NOMO-1 treated with DMSO at 0.1 percent for 48 hours (cell line): ENCODE measurements at regions not wholly inside any gene's neighbourhood (a gene's known extent, or its start where the extent isn't known, plus 50 kb on each side); places are given as distances from the start of the nearest gene placed in this dataset.
A peak's percentile ranks its signal among the peaks of the same experiment; 100 is the strongest.

Source experiments
- DNase-seq: peaks from one replicate; lab custom pipeline; 2025; ENCODE audit not compliant: unreplicated experiment; lab: John Stamatoyannopoulos, UW

- no peak for DNase-seq
Observed at GRCh38 chr10:28188526-28188925, 114.3 kb downstream of the MPP7 start.

GRCh38 chr10:28186887-28187578, 115.8 kb downstream of the MPP7 start:
- DNase-seq = no peak

DNA sequence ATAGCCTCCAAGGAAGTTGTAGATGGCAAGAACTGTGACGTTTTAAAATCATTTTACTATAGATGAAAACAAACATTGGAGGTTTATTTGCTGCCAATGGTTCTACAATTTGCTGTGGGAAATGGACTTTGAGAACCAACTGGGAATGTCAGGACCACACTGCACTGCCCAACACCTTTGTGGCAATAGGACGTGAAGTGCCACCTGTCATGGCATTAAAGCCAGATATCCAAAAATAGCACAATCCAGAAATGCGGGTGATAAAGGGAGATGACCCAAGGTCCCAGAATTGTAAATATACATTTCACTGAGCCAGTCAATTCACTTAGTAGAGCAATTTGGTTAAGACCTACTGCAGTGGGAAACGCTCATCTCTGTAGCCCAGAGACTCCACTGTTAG, 116.4 kb downstream of the MPP7 start:
- no peak for DNase-seq

GRCh38 chr10:28184810-28185209, 118.1 kb downstream of the MPP7 start:
- no peak for DNase-seq

GRCh38 chr10:28181478-28182096, 121.3 kb downstream of the MPP7 start:
- no peak for DNase-seq

GRCh38 chr10:28180654-28181053, 122.2 kb downstream of the MPP7 start:
- DNase-seq = no peak

DNA sequence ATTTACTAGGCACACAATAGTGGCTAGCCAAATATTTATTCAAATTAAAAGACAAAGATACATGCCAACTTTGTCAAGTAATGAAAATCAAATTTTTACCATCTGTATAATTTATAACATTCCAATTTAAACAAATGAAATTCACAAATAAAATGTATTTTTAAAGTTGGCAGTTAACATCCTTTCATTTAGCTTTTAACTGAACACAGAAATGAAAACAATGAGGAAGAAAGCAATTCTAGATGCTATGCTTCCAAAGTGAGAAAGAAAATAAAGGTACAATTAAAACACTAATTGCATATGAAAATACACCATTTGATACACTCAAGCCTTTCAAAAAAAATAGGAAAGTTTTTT, 123.1 kb downstream of the MPP7 start:
- DNase-seq = no peak

DNA sequence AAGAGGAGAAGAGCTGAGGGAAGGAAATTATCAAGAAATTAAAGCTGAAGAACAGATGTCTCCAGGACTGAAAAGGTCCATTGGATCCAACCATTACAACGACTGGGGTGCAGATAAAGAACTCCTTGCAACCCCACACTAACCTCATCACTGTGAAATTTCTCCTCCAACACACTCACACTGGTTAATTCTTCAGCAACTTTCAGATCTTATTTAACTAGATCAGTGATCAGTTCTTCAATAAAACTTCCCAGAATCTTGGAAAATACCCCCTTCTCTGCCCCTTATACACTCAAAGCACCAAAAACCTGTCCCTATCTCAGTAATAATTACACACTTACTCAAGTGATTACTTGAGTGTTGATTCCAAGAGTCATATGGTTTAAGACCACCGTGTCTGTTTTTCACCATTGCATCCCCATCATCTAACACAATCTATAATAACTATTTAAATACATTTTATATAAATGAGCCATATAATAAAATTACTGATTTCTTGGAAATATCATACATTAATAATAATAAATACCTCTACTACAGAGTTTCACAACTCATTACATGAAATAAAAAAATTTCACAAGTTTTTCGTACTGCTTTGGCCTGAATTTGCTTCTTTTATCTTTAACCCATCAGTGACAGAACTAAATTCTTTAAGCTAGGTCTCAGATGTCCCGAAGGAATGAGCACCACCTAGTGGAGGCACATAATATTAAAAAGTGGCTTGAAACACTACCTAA, 123.7 kb downstream of the MPP7 start:
- DNase-seq = peak; percentile 36

DNA sequence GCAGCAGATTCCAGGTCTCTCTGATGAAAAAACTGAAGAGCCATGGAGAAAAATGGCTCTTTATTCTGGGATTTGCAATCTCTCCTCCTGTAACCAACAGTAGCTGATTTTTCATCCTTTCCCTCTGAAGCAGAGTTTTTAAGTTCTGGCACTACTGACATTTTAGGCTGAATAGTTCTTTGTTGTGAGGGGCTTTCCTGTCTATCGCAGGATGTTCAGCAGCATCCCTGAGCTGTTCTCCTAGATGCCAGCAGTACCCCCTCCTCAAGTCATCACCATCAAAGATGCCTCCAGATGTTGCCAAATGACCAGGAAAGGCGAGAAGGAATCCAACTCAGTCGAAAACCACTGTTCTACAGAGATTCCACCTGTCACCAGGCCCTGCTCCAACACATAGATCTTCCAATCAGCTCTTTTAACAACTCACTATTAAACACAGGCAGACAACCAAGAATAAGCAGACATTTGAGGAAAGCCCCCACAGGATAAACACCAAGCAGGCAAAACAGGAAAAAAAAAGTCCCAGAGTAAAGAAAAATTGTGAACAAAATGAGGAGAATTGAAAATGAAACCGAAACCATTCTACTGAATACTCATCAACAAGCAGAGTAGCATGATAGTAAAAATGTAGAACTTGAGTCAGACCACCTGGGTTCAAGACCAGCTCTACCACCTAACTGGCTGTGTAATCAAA, 124.8 kb downstream of the MPP7 start:
- peak; percentile 16 for DNase-seq

DNA sequence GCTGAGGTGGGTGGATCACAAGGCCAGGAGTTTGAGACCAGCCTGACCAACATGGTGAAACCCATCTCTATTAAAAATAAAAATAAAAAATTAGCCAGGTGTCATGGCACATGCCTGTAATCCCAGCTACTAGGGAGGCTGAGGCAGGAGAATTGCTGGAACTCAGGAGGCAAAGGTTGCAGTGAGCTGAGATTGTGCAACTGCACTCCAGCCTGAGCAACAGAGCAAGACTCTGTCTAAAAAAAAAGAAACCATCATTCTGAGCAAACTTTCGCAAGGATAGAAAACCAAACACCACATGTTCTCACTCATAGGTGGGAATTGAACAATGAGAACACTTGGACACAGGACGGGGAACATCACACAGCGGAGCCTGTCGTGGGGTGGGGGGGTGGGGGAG, 126.4 kb downstream of the MPP7 start:
- peak; percentile 15 for DNase-seq

GRCh38 chr10:28172223-28172610, 130.6 kb downstream of the MPP7 start:
- no peak for DNase-seq

DNA sequence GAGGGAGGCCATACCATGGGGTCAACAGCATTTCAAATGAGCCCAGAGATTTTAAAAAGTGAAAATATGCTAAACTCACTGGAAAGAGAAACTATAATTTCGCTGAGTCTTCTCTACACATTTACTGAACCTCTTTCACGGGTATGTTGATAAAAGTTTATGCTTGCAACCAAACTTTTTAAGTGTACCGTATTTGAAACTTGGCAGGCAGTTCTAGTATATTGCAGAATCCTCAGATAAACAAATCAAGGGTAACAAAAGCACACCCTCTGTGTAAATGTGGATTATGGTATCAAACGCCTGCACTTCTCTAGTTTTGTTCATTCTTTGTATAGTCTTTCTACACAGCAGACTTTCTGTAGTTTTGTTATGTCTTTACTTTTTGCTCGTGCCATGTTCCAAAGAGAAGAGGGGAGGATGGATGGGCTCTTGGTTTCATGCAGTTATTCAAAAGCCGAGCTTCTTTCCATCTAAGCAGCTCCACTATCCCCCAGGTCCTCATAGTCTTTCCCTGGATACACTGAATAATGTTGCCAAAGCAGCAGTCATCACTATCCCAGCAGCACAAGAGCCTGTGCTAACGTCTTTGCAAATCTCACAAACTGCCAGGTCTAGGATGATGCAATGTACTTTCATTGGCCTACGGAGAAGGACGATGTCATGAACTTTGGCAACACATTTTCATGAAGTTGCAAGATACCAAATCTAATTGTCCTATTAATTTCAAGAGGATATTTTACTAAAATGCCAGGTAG, 131.2 kb downstream of the MPP7 start:
- peak; percentile 11 for DNase-seq

GRCh38 chr10:28169525-28169924, 133.3 kb downstream of the MPP7 start:
- no peak for DNase-seq

GRCh38 chr10:28160866-28161405, 141.9 kb downstream of the MPP7 start:
- DNase-seq = no peak

DNA sequence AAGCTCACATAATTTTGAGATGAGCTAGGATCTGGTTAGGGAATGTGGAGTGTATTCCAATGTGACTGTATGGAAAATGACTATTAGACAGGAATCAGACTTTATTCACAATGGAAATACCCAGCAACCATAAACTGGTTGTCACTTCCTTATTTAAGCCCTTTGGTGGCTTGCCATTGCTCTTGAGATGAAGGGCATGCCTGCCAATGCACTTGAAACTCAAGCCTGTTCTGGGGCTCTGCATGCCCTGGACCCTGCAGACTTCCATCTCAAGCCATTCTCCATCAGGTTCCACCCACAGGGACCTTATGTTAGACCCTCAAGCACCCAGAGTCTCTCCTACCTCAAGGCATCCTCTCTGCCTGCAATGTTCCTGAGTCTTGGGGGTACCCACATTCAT, 145.5 kb downstream of the MPP7 start:
- no peak for DNase-seq

- DNase-seq = no peak
Observed at GRCh38 chr10:28155726-28156125, 147.1 kb downstream of the MPP7 start.

DNA sequence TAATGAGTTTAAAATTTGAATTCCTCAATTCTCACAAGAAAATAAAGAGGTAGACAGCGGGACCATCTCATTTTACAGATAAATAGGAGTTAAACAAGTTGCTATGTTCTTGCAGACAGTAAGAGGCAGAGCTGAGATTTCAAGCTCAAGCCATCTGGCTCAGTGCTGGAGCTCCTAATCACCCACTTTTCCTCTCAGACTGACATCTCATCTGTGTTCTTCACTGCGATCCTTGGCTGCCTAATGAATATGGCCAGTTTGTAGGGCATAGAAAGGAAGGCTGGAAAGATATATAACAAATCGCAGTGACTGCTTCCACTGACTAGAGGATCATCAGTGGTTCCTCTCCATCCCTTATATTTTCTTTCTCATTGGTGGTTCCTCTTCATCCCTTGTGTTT, 151.2 kb downstream of the MPP7 start:
- no peak for DNase-seq

DNA sequence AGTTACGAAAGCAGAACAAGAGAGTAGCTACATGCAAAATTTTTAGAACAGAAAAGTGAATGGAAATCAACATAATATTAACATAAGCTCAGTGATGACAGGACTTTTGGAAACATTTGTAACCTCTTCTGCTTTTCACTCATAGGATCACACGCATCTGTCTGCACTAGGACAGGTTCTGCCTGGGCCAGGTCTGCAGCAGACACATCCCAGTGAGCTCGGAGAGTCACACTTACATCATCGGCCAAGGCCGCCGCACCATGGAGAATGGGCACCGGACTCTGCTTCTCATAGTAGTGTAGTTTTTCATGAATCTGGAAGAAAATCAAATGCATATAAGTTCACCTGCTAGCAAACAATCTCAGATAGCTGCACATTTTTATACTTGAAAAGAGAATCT, 150.9 kb upstream of the ODAD2 start:
- no peak for DNase-seq

DNA sequence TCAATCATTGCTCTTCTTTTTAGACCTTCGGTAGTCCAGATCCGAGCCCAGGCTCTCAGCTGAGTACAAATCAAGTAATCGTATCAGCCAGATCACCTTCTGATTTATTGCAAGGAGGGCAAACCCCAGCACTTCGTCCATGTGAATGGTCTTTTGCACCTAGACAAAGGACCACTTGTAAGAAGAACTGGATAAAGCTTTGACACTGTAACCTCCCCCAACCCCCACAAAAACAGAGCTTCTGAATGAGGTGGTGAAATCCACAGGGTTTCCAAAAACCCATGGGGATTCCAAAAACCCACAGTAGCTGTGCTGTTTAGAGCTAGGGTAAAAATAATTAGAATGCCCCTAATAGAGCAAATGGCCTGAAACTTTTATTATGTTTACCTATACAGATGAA, 148.8 kb upstream of the ODAD2 start:
- no peak for DNase-seq

DNA sequence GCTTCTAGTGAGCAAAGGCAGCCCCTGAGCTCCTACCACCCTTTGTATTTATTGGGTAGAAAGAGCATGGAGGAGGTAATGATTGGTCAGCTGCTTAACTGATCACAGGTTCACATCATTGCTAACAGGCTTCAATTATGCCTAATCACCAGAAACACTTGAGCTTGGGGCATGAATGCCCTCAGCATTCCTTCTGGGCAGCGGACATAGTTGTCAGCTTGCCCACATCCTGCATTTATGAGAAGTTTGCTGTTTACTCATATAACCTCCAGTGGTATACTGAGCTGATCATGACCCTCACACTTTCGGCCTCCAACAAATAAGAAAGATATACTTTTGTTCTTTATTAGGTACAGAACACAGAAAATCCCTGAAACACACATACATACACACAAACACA, 140.3 kb upstream of the ODAD2 start:
- DNase-seq = no peak
